Naive B cell (primary cell): ENCODE measurements at regions not wholly inside any gene's neighbourhood (a gene's known extent, or its start where the extent isn't known, plus 50 kb on each side); places are given as distances from the start of the nearest gene placed in this dataset.

ENCODE experiments used
- ATAC-seq, 2 donors: fragments of 150-1000 bp; cut with Tn5 transposase; 2 replicates each; pipeline ENCODE4 v1.10.0; 2021; ENCODE audit warnings: low read depth in 2 of 2, mild to moderate bottlenecking in 2 of 2, moderate library complexity in 2 of 2
- DNase-seq: peaks from one replicate; pipeline ENCODE4 v3.0.0; 2022
- H3K27ac Mint-ChIP-seq, 6 donors: one replicate each; pipeline ENCODE4 v1.8.0; 2020 to 2022; ENCODE audit warnings: mild to moderate bottlenecking in 6 of 6, mixed read lengths in 6 of 6, moderate library complexity in 5 of 6, inconsistent platforms in 2 of 6
- H3K27me3 Mint-ChIP-seq, 3 donors: one replicate each; pipeline ENCODE4 v1.8.0; 2021 to 2022; ENCODE audit warnings: mixed read lengths in 3 of 3, mild to moderate bottlenecking in 1 of 3
- H3K36me3 Mint-ChIP-seq, 2 donors: one replicate each; pipeline ENCODE4 v1.8.0; 2020 to 2022; ENCODE audit warnings: mixed read lengths in 2 of 2, inconsistent platforms in 1 of 2, mild to moderate bottlenecking in 1 of 2
- H3K4me1 Mint-ChIP-seq, 3 donors: one replicate each; pipeline ENCODE4 v1.8.0; 2020 to 2022; ENCODE audit warnings: mixed read lengths in 3 of 3, inconsistent platforms in 1 of 3, mild to moderate bottlenecking in 1 of 3, moderate library complexity in 1 of 3
- H3K4me3 Mint-ChIP-seq, 8 donors: one replicate each; pipeline ENCODE4 v1.8.0; 2020 to 2022; ENCODE audit warnings: mild to moderate bottlenecking in 8 of 8, mixed read lengths in 8 of 8, moderate library complexity in 8 of 8, inconsistent platforms in 2 of 8
- H3K9me3 Mint-ChIP-seq, 7 donors: one replicate each; pipeline ENCODE4 v1.8.0; 2020 to 2022; ENCODE audit warnings: mixed read lengths in 7 of 7, mild to moderate bottlenecking in 5 of 7, inconsistent platforms in 2 of 7, moderate library complexity in 1 of 7

DNA sequence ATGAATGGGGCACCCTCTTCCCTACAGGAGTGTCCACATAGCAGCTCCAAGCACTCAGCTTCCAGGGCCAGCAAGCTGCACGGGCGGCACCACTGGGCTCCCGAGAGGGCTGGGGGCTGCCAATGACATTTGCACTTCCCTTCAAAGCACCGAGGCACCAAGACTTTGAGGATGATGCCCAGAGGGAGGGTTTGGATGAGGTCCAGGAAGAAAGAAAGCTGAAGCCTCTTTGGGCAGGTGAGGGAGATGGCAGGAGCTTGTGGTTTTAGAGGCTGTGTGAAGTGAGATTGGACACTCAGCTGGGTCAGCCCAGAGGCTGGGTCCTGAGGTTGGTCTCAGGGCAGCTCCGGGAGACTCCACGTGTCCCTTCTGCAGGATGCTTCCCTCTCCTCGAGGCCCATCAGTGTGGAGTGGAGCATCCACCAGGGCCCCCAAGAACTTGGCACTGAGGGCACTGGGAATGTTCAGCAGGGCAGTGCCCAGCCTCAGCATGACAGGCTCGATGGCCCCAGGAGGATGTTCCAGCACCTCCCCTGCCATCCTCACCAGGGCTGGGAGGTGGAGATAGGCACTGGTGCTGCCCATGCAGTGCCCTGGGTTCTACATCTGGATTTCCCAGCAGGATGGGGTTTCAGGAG lies 54.9 kb upstream of the IGFBP3 start:
- DNase-seq = no peak
- Mint-ChIP-seq H3K27me3 (peaks cover 0 to 9% (median 7%) of the 10 kb centered on the region in 3 donors), H3K4me1 (no peaks in the 10 kb centered on the region), H3K4me3 (no peak overlapping the region), H3K27ac (no peak overlapping the region), H3K9me3 (peaks cover 0 to 3% (median 0%) of the 10 kb centered on the region in 7 donors), H3K36me3 (peaks cover 0 to 11% of the 10 kb centered on the region in 2 donors)
- no peak for ATAC-seq

DNA sequence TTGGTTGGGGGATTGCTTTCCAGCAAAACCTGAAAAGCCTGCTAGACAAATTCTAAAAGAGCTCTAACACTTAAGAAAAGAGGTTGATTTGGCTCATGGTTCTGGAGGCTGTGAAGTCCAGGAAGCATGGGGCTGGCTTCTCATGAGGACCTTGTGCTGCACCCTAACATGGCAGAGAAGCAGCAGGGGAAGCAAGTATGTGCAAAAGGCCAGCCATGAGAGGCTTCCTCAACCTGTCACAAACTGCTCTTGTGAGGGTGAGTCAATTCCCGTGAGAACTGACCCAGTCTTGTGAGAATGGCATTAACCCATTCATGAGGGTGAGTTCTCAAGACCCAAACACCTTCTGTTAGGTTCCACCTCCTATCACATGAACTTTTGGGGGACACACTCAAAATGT lies 54.3 kb upstream of the IGFBP3 start:
- H3K27ac Mint-ChIP-seq = no peak overlapping the region
- H3K36me3 Mint-ChIP-seq = peaks cover 0 to 11% of the 10 kb centered on the region in 2 donors
- DNase-seq (no peak), ATAC-seq (no peak)
- H3K27me3 Mint-ChIP-seq = peaks cover 0 to 11% (median 7%) of the 10 kb centered on the region in 3 donors
- peaks cover 0 to 3% (median 0%) of the 10 kb centered on the region in 7 donors for H3K9me3 Mint-ChIP-seq
- H3K4me1 Mint-ChIP-seq = no peaks in the 10 kb centered on the region
- no peak overlapping the region for H3K4me3 Mint-ChIP-seq

DNA sequence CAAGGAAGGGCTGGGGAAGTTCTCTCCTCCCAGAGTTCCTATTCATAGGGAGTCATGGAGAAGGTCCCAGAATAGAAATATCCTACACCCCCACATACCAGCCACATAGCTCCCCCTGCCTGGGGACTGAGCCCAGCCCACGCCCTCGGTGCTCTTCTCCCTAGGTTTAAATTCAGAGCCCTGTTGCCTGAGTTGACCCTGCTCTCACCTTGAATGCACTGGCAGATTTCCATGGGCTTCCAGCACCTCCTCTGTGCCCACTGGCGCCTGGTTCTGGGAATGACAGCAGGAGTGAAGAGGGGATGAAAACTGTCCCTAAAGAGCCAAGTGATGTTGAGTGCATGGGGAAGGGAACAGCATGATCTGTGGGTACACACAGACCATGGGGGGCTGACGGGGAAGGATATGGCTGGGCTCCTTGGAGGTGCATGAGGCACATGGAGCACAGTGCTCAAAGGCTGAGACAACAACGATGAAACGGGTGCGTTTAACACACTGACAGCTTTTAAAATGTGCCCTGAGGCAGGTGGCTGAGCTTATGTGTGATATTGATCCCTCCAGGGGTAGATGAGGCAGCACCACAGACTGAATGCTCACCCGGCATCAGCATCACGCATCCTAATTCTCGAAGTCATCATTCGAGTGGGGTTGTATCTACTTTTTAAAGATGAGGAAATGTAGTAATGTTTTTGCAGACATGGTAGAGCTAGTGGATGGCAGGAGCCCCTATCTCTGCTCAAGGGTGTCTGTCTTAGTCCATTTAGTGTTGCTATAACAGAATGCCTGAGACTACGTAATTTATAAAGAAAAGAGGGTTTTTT lies 53.7 kb upstream of the IGFBP3 start:
- Mint-ChIP-seq H3K9me3 (peaks cover 0 to 3% (median 0%) of the 10 kb centered on the region in 7 donors), H3K4me1 (no peaks in the 10 kb centered on the region), H3K27ac (peak overlapping the region in 2 of 6 donors; percentile 16 to 54), H3K27me3 (peaks cover 0 to 11% (median 7%) of the 10 kb centered on the region in 3 donors), H3K4me3 (peak overlapping the region in 1 of 8 donors; percentile 56), H3K36me3 (peaks cover 0 to 10% of the 10 kb centered on the region in 2 donors)
- no peak for DNase-seq
- no peak for ATAC-seq

- peak overlapping the region in 1 of 6 donors; percentile 54 for H3K27ac Mint-ChIP-seq
- DNase-seq (no peak), ATAC-seq (no peak)
- no peaks in the 10 kb centered on the region for H3K4me1 Mint-ChIP-seq
- peaks cover 0 to 3% (median 0%) of the 10 kb centered on the region in 7 donors for H3K9me3 Mint-ChIP-seq
- peaks cover 0 to 11% (median 7%) of the 10 kb centered on the region in 3 donors for H3K27me3 Mint-ChIP-seq
- peaks cover 0 to 4% of the 10 kb centered on the region in 2 donors for H3K36me3 Mint-ChIP-seq
- H3K4me3 Mint-ChIP-seq = no peak overlapping the region
These were observed 52.9 kb upstream of the IGFBP3 start for GRCh38 chr7:45973725-45974532.

GRCh38 chr7:45972629-45973312 lies 51.7 kb upstream of the IGFBP3 start:
- ATAC-seq (no peak), DNase-seq (no peak)
- no peaks in the 10 kb centered on the region for H3K4me1 Mint-ChIP-seq
- H3K4me3 Mint-ChIP-seq = peak overlapping the region in 2 of 8 donors; percentile 26 to 59
- H3K27me3 Mint-ChIP-seq = peaks cover 0 to 13% (median 11%) of the 10 kb centered on the region in 3 donors
- peaks cover 0 to 3% (median 0%) of the 10 kb centered on the region in 7 donors for H3K9me3 Mint-ChIP-seq
- H3K36me3 Mint-ChIP-seq = peaks cover 0 to 4% of the 10 kb centered on the region in 2 donors
- H3K27ac Mint-ChIP-seq = peak overlapping the region in 2 of 6 donors; percentile 47 to 89

GRCh38 chr7:45971661-45972175 lies 50.6 kb upstream of the IGFBP3 start:
- ATAC-seq (no peak), DNase-seq (no peak)
- Mint-ChIP-seq H3K4me3 (peak overlapping the region in 2 of 8 donors; percentile 16 to 76), H3K9me3 (peaks cover 0 to 3% (median 0%) of the 10 kb centered on the region in 7 donors), H3K27ac (no peak overlapping the region), H3K4me1 (no peaks in the 10 kb centered on the region), H3K27me3 (peaks cover 0 to 15% (median 11%) of the 10 kb centered on the region in 3 donors), H3K36me3 (peaks cover 0 to 4% of the 10 kb centered on the region in 2 donors)

DNA sequence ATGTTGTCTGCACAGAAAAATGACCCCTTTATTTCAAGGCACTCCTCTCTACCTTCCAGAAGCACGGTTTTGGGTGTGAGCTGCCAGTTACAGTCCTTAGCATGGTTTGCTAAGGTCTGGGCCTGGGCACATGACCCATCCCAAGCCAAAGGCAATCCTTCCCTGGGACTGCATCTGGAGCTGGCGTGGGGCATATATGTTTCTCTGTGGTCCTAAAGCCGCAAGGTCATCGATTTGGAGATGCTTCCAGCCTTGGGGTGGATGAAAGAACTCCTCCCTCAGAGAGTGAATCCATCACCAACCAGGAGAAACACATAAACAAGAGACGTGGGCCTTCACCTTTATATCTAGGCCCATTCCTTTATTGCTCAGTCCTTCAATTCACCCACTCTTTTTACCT lies 50.1 kb upstream of the IGFBP3 start:
- Mint-ChIP-seq H3K4me1 (no peaks in the 10 kb centered on the region), H3K27me3 (peaks cover 0 to 18% (median 16%) of the 10 kb centered on the region in 3 donors), H3K9me3 (peaks cover 0 to 3% (median 0%) of the 10 kb centered on the region in 7 donors), H3K27ac (no peak overlapping the region), H3K4me3 (peak overlapping the region in 1 of 8 donors; percentile 76), H3K36me3 (peaks cover 0 to 4% of the 10 kb centered on the region in 2 donors)
- DNase-seq = no peak
- ATAC-seq = no peak
